Activated B cell treated with CpG ODN at 0.5 μM for 24 hours (primary cell): ENCODE measurements at regions not wholly inside any gene's neighbourhood (a gene's known extent, or its start where the extent isn't known, plus 50 kb on each side); places are given as distances from the start of the nearest gene placed in this dataset.

Source experiments
- ATAC-seq: fragments of 200-7000 bp; cut with Tn5 transposase; one replicate; pipeline ENCODE4 v1.10.0; 2021; ENCODE audit warnings: low read depth, mild to moderate bottlenecking, moderate library complexity
- CTCF ChIA-PET: fragments of 350-600 bp; sonication (Branson Sonifier 250); formaldehyde crosslinking; loops from one replicate; lab custom pipeline; 2021; ENCODE audit warnings: antibody characterized with exemption; lab: Charles Lee
- POLR2A ChIA-PET: fragments of 350-600 bp; sonication (Branson Sonifier 250); formaldehyde crosslinking; loops from one replicate; lab custom pipeline; 2021; ENCODE audit warnings: antibody characterized with exemption; lab: Charles Lee
- DNase-seq: peaks from one replicate; pipeline ENCODE4 v3.0.0; 2022
- H3K27ac Mint-ChIP-seq: one replicate; pipeline ENCODE4 v1.8.0; 2020; ENCODE audit warnings: mixed read lengths
- H3K27me3 Mint-ChIP-seq: one replicate; pipeline ENCODE4 v1.8.0; 2021; ENCODE audit warnings: mixed read lengths
- H3K36me3 Mint-ChIP-seq: one replicate; pipeline ENCODE4 v1.8.0; 2021; ENCODE audit warnings: low read depth, mixed read lengths
- H3K4me1 Mint-ChIP-seq: one replicate; pipeline ENCODE4 v1.8.0; 2021; ENCODE audit warnings: mixed read lengths
- H3K4me3 Mint-ChIP-seq: one replicate; pipeline ENCODE4 v1.8.0; 2020; ENCODE audit warnings: mild to moderate bottlenecking, mixed read lengths
- H3K9me3 Mint-ChIP-seq: one replicate; pipeline ENCODE4 v1.8.0; 2020; ENCODE audit warnings: mixed read lengths
- CTCF ChIP-seq: fragments of 200-600 bp; IDR thresholded peaks from one replicate; pipeline ENCODE4 v1.8.0; 2022; ENCODE audit warnings: antibody characterized with exemption, mild to moderate bottlenecking
- intact Hi-C: fragments of 100-400 bp; cut with micrococcal nuclease; formaldehyde crosslinking; loops from one replicate; pipeline ENCODE4 v1.15.1; 2024

- no peaks in the 10 kb centered on the region for H3K36me3 Mint-ChIP-seq
- H3K27ac Mint-ChIP-seq, result no peak overlapping the region
- H3K27me3 Mint-ChIP-seq, result no peaks in the 10 kb centered on the region
- no peak overlapping the region for H3K4me3 Mint-ChIP-seq
- H3K9me3 Mint-ChIP-seq, result no peaks in the 10 kb centered on the region
- H3K4me1 Mint-ChIP-seq, result peaks cover 57% of the 10 kb centered on the region
- intact Hi-C loops, result loop anchor here (10.0 kb wide), 1 partner anchor 540 kb away; the partner anchor contains the start of gene CSNK1G3
- no peak for DNase-seq
- no peak for ATAC-seq
- TF ChIP-seq CTCF, result no peak
- POLR2A ChIA-PET, result interaction anchor here (0.5 to 1.0 kb wide), 2 partner anchors 13 to 596 kb away, joined by 3 read pairs; no protein-coding TSS in a partner anchor
- CTCF ChIA-PET, result no interaction called here
Measured at GRCh38 chr5:124054564-124054963, 542.6 kb downstream of the CSNK1G3 start.

- intact Hi-C loops, result loop anchor here (1.0 to 10.0 kb wide), 2 partner anchors 8 to 539 kb away; partner anchors contain the start of gene CSNK1G3
- TF ChIP-seq CTCF, result no peak
- Mint-ChIP-seq H3K27ac (no peak overlapping the region), H3K27me3 (no peaks in the 10 kb centered on the region), H3K4me1 (peaks cover 45% of the 10 kb centered on the region), H3K4me3 (no peak overlapping the region), H3K9me3 (no peaks in the 10 kb centered on the region), H3K36me3 (no peaks in the 10 kb centered on the region)
- DNase-seq (no peak), ATAC-seq (no peak)
- ChIA-PET POLR2A (no interaction called here), CTCF (no interaction called here)
Measured at GRCh38 chr5:124053340-124053739, 541.4 kb downstream of the CSNK1G3 start.

GRCh38 chr5:124052201-124052600, 540.2 kb downstream of the CSNK1G3 start:
- CTCF ChIA-PET, result no interaction called here
- intact Hi-C loops, result loop anchor here (10.0 kb wide), 1 partner anchor 537 kb away; the partner anchor contains the start of gene CSNK1G3
- no peaks in the 10 kb centered on the region for H3K36me3 Mint-ChIP-seq
- ATAC-seq, result no peak
- H3K4me1 Mint-ChIP-seq, result peaks cover 34% of the 10 kb centered on the region
- no peak overlapping the region for H3K27ac Mint-ChIP-seq
- no peak for DNase-seq
- TF ChIP-seq CTCF, result no peak
- H3K4me3 Mint-ChIP-seq, result no peak overlapping the region
- no peaks in the 10 kb centered on the region for H3K9me3 Mint-ChIP-seq
- POLR2A ChIA-PET, result no interaction called here
- H3K27me3 Mint-ChIP-seq, result no peaks in the 10 kb centered on the region

- Mint-ChIP-seq H3K36me3 (no peaks in the 10 kb centered on the region), H3K9me3 (no peaks in the 10 kb centered on the region), H3K4me3 (no peak overlapping the region), H3K27ac (no peak overlapping the region), H3K27me3 (no peaks in the 10 kb centered on the region), H3K4me1 (peaks cover 14% of the 10 kb centered on the region)
- no peak for TF ChIP-seq CTCF
- intact Hi-C loops, result loop anchor here (10.0 kb wide), 1 partner anchor 535 kb away; the partner anchor contains the start of gene CSNK1G3
- DNase-seq, result no peak
- POLR2A ChIA-PET, result no interaction called here
- ATAC-seq, result no peak
- CTCF ChIA-PET, result no interaction called here
Measured at GRCh38 chr5:124050120-124050770, 538.3 kb downstream of the CSNK1G3 start.

GRCh38 chr5:124045412-124045811, 533.4 kb downstream of the CSNK1G3 start:
- Mint-ChIP-seq H3K36me3 (peaks cover 2% of the 10 kb centered on the region), H3K27ac (no peak overlapping the region), H3K4me1 (no peaks in the 10 kb centered on the region), H3K4me3 (no peak overlapping the region), H3K27me3 (no peaks in the 10 kb centered on the region), H3K9me3 (peaks cover 8% of the 10 kb centered on the region)
- ChIA-PET CTCF (no interaction called here), POLR2A (no interaction called here)
- TF ChIP-seq CTCF, result no peak
- DNase-seq (no peak), ATAC-seq (no peak)
- intact Hi-C loops, result loop anchor here (1.0 kb wide), 1 partner anchor 8 kb away; no protein-coding TSS in a partner anchor
